ENCODE measurements at regions not wholly inside any gene's neighbourhood (a gene's known extent, or its start where the extent isn't known, plus 50 kb on each side); places are given as distances from the start of the nearest gene placed in this dataset.
"Not testable (repeated sequence)": the region's sequence is repeated elsewhere in the genome, so short reads cannot be mapped to it uniquely, and the experiment has no call there.

DNA sequence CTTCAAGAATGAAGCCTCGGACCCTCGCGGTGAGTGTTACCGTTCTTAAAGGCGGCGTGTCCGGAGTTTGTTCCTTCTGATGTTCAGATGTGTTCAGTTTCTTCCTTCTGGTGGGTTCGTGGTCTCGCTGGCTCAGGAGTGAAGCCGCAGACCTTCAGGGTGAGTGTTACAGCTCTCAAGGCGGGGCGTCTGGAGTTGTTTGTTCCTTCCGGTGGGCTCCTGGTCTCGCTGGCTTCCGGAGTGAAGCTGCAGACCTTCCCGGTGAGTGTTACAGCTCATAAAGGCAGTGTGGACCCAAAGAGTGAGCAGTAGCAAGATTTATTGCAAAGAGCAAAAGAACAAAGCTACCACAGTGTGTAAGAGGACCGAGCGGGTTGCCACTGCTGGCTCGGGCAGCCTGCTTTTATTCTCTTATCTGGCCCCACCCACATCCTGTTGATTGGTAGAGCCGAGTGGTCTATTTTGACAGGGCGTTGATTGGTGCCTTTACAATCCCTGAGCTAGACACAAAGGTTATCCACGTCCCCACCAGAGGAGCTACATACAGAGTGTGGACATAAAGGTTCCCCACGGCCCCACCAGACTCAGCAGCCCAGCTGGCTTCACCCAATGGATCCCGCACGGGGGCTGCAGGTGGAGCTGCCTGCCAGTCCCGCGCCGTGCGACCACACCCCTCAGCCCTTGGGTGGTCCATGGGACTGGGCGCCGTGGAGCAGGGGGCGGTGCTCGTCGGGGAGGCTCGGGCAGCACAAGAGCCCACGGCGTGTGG lies 440.2 kb upstream of the ANO5 start:
- TF ChIP-seq, protein P1, sequence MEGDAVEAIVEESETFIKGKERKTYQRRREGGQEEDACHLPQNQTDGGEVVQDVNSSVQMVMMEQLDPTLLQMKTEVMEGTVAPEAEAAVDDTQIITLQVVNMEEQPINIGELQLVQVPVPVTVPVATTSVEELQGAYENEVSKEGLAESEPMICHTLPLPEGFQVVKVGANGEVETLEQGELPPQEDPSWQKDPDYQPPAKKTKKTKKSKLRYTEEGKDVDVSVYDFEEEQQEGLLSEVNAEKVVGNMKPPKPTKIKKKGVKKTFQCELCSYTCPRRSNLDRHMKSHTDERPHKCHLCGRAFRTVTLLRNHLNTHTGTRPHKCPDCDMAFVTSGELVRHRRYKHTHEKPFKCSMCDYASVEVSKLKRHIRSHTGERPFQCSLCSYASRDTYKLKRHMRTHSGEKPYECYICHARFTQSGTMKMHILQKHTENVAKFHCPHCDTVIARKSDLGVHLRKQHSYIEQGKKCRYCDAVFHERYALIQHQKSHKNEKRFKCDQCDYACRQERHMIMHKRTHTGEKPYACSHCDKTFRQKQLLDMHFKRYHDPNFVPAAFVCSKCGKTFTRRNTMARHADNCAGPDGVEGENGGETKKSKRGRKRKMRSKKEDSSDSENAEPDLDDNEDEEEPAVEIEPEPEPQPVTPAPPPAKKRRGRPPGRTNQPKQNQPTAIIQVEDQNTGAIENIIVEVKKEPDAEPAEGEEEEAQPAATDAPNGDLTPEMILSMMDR (conservative IDR thresholded peaks at IDR 0.05 in 1 of 2, IDR thresholded peaks at IDR 0.05 in 1 of 2; ENCODE audit: low read depth in 1 of 2, low read length in 2 of 2), result not testable (repeated sequence)
- not testable (repeated sequence) for TF ChIP-seq EZH2 (IDR thresholded peaks at IDR 0.05; ENCODE audit: low read length, missing control alignments)
